Stomach (tissue), 4 donors: ENCODE measurements at regions not wholly inside any gene's neighbourhood (a gene's known extent, or its start where the extent isn't known, plus 50 kb on each side); places are given as distances from the start of the nearest gene placed in this dataset.
"Not testable (repeated sequence)": the region's sequence is repeated elsewhere in the genome, so short reads cannot be mapped to it uniquely, and the experiment has no call there.

Source experiments
- EP300 ChIP-seq: sonication (generic); formaldehyde crosslinking; IDR thresholded peaks from one replicate; pipeline ENCODE4 v1.6.1; 2017; ENCODE audit warnings: antibody characterized with exemption
- POLR2A ChIP-seq, 4 donors: fragments of 450-650 bp; IDR thresholded peaks; one replicate each; pipeline ENCODE4 v1.6.1; 2016; ENCODE audit warnings: antibody characterized with exemption in 4 of 4, control low read depth in 2 of 4, mild to moderate bottlenecking in 1 of 4, moderate library complexity in 1 of 4
- POLR2AphosphoS5 ChIP-seq, 3 donors: sonication (generic); formaldehyde crosslinking; IDR thresholded peaks; one replicate each; pipeline ENCODE4 v1.6.1; 2016; ENCODE audit warnings: antibody characterized with exemption in 3 of 3
- TF ChIP-seq, protein P1 (sequence below), 7 experiments: fragments of 450-650 bp in 4 of 7; fragments of 200-600 bp in 3 of 7; sonication (generic) in 3 of 7; IDR thresholded peaks; one replicate each; pipeline ENCODE4 v1.5.1; 2016 to 2019; ENCODE audit warnings: antibody characterized with exemption in 7 of 7, control low read depth in 2 of 7, mild to moderate bottlenecking in 1 of 7

DNA sequence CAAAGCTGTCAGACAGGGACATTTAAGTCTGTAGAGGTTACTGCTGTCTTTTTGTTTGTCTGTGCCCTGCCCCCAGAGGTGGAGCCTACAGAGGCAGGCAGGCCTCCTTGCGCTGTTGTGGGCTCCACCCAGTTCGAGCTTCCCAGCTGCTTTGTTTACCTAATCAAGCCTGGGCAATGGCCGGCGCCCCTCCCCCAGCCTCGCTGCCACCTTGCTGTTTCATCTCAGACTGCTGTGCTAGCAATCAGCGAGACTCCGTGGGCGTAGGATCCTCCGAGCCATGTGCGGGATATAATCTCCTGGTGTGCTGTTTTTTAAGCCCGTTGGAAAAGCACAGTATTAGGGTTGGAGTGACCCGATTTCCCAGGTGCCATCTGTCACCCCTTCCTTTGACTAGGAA is 454.2 kb upstream of the CCDC196 start:
- TF ChIP-seq, protein P1, sequence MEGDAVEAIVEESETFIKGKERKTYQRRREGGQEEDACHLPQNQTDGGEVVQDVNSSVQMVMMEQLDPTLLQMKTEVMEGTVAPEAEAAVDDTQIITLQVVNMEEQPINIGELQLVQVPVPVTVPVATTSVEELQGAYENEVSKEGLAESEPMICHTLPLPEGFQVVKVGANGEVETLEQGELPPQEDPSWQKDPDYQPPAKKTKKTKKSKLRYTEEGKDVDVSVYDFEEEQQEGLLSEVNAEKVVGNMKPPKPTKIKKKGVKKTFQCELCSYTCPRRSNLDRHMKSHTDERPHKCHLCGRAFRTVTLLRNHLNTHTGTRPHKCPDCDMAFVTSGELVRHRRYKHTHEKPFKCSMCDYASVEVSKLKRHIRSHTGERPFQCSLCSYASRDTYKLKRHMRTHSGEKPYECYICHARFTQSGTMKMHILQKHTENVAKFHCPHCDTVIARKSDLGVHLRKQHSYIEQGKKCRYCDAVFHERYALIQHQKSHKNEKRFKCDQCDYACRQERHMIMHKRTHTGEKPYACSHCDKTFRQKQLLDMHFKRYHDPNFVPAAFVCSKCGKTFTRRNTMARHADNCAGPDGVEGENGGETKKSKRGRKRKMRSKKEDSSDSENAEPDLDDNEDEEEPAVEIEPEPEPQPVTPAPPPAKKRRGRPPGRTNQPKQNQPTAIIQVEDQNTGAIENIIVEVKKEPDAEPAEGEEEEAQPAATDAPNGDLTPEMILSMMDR (IDR thresholded peaks at IDR 0.05) = not testable (repeated sequence)
- not testable (repeated sequence) for TF ChIP-seq EP300; POLR2AphosphoS5 (IDR thresholded peaks at IDR 0.05); POLR2A (IDR thresholded peaks at IDR 0.05)
